Nephron (organoid): ENCODE measurements at regions not wholly inside any gene's neighbourhood (a gene's known extent, or its start where the extent isn't known, plus 50 kb on each side); places are given as distances from the start of the nearest gene placed in this dataset.

Experiments used
- H3K27ac Mint-ChIP-seq, 3 experiments: 2 replicates each; pipeline ENCODE4 v1.8.0; 2020; ENCODE audit warnings: mixed read lengths in 3 of 3, mild to moderate bottlenecking in 2 of 3, moderate library complexity in 1 of 3
- H3K27me3 Mint-ChIP-seq: 2 replicates; pipeline ENCODE4 v1.8.0; 2021; ENCODE audit warnings: low read depth, mild to moderate bottlenecking, moderate library complexity, mixed read lengths
- H3K36me3 Mint-ChIP-seq: 2 replicates; pipeline ENCODE4 v1.8.0; 2020; ENCODE audit warnings: low read depth, mixed read lengths
- H3K4me1 Mint-ChIP-seq: 2 replicates; pipeline ENCODE4 v1.8.0; 2020; ENCODE audit warnings: mixed read lengths
- H3K4me3 Mint-ChIP-seq, 3 experiments: 2 replicates each; pipeline ENCODE4 v1.8.0; 2020; ENCODE audit warnings: mild to moderate bottlenecking in 3 of 3, mixed read lengths in 3 of 3, moderate library complexity in 2 of 3
- H3K9me3 Mint-ChIP-seq: 2 replicates; pipeline ENCODE4 v1.8.0; 2020; ENCODE audit warnings: mixed read lengths
- TF ChIP-seq, protein P1 (sequence below), 3 experiments: fragments of 200-600 bp; sonication (generic); IDR thresholded peaks; one replicate each; pipeline ENCODE4 v1.5.0; 2021; ENCODE audit warnings: antibody characterized with exemption in 3 of 3; ENCODE audit not compliant: unreplicated experiment in 3 of 3

DNA sequence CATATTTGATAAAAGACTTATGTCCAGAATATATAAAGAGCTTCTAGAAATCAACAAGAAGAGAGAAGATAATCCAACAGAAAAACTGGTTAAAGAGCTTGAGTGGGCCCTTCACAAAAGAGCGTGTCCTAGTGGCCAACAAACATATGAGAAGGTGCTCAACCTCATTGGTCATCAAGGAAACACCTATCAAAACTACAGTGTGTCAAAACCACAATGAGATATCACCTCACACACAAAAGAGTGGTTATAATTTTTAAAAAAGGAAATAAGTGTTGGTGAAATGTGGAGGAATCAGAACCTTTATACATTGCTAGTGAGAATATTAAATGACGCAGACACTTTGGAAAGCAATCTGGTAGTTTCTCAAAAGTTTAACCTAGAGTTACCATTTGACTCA, 68.4 kb upstream of the KLF13 start:
- no peak overlapping the region for H3K27ac Mint-ChIP-seq
- H3K36me3 Mint-ChIP-seq: peaks cover 3% of the 10 kb centered on the region
- peaks cover 31% of the 10 kb centered on the region for H3K4me1 Mint-ChIP-seq

DNA sequence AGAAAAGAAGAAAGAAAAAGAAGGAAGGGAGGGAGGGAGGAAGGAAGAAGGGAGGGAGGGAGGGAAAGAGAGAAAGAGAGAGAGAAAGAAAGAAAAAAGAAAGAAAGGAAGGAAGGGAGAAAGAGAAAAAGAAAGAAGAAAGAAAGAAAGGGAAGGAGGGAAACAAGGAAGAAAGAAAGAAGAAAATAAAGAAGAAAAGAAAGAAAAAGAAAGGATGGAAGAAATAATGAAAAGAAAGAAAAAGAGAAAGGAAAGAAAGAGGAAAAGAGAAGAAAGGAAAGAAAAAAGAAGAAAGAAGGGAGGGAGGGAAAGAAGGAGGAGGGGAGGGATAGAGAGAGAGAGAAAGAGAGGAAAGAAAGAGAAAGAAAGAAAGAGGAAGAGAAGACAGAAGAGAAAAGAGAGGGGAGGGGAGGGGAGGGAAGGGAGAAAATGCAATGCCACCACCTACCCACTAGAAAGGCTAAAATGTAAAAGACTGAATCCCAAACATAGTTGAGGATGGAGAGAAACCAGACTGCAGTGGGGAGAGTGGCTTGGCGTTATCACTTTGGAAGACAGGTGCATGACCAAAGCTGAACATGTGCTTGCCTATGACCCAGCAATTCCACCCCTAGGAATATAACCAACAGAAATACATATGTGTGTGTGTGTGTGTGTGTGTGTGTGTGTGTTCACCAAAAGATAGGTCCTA, 66.9 kb upstream of the KLF13 start:
- peaks cover 2% of the 10 kb centered on the region for H3K9me3 Mint-ChIP-seq
- peak overlapping the region in 1 of 3 experiments; percentile 36 for H3K27ac Mint-ChIP-seq
- no peaks in the 10 kb centered on the region for H3K36me3 Mint-ChIP-seq
- no peak overlapping the region for H3K4me3 Mint-ChIP-seq
- H3K27me3 Mint-ChIP-seq: peaks cover 14% of the 10 kb centered on the region
- H3K4me1 Mint-ChIP-seq: peaks cover 34% of the 10 kb centered on the region
- TF ChIP-seq, protein P1, sequence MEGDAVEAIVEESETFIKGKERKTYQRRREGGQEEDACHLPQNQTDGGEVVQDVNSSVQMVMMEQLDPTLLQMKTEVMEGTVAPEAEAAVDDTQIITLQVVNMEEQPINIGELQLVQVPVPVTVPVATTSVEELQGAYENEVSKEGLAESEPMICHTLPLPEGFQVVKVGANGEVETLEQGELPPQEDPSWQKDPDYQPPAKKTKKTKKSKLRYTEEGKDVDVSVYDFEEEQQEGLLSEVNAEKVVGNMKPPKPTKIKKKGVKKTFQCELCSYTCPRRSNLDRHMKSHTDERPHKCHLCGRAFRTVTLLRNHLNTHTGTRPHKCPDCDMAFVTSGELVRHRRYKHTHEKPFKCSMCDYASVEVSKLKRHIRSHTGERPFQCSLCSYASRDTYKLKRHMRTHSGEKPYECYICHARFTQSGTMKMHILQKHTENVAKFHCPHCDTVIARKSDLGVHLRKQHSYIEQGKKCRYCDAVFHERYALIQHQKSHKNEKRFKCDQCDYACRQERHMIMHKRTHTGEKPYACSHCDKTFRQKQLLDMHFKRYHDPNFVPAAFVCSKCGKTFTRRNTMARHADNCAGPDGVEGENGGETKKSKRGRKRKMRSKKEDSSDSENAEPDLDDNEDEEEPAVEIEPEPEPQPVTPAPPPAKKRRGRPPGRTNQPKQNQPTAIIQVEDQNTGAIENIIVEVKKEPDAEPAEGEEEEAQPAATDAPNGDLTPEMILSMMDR (IDR thresholded peaks at IDR 0.05; ENCODE audit: unreplicated experiment in 3 of 3): no peak

More for the DNA sequence above, 68.4 kb upstream of the KLF13 start:
- TF ChIP-seq, protein P1 (IDR thresholded peaks at IDR 0.05; ENCODE audit: unreplicated experiment in 3 of 3): no peak
- peaks cover 5% of the 10 kb centered on the region for H3K9me3 Mint-ChIP-seq
- peaks cover 10% of the 10 kb centered on the region for H3K27me3 Mint-ChIP-seq
- no peak overlapping the region for H3K4me3 Mint-ChIP-seq

DNA sequence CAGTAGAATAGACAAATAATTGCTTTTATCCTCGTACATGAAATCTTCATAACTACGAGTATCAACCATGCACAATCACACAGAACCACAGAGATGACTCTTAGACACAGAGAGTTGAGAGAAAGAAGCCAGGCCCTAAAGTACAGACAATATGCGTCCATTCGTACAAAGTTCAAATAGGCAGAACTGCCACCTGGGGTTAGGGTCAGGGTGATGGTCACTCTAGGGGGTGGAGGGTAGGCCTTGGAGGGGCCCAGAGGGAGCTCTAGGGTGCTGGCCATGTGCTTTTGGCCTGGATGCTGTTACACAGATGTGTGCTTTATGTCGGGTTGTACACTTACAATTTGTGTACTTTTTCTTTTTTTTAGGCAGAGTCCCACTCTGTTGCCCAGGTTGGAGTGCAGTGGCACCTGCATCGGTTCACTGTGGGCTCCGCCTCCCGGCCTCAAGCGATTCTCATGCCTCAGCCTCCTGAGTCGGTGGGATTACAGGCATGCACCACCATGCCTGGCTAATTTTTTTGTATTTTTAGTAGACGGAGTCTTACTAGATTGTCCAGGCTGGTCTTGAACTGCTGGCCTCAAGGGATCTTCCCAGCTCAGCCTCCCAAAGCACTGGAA, 65.9 kb upstream of the KLF13 start:
- Mint-ChIP-seq H3K4me1 (peaks cover 33% of the 10 kb centered on the region), H3K4me3 (no peak overlapping the region), H3K9me3 (peaks cover 2% of the 10 kb centered on the region), H3K27me3 (peaks cover 14% of the 10 kb centered on the region), H3K27ac (peak overlapping the region in 1 of 3 experiments; percentile 72), H3K36me3 (no peaks in the 10 kb centered on the region)
- TF ChIP-seq, protein P1 (IDR thresholded peaks at IDR 0.05; ENCODE audit: unreplicated experiment in 3 of 3): no peak

DNA sequence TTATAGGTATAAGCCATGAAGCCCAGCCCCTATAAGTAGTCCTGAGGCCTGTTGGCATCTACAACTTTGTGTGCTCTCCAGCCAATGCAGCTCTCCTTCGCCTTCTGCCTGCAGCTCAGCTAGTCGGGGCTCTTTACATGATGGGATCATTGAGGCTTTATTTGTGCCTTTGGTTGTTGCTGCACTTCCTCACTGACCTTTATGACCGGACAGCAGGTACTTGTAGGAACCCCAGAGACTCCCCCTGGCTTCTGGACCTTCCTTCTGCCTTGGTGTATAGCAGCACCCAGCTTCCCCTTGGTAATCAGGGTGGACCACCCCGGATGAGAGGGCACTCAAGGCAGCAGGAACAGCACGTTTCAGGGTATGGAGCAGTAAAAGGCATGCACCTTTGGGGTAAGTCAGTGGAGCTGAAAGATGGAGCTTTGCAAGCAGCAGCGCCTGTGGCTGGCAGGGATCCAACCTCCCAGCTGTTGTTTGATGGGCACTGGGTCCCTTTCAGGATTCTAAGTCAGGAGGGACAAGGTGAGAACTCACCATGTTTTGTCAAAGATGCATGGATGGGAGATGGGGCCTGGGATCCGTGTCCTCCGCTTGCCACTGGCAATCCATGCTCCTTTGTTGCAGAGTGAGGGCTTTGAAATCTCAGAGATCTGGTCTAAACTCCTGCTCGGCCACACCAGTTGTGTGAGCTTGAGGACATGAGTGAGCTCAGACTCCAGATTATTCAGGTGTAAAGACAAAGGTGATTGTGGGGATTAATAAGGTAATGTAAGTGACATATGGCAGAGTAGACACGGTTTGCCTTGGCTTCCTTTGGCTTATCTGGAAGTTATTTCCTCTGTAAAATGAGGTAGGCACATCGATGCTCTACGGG, 65.1 kb upstream of the KLF13 start:
- Mint-ChIP-seq H3K9me3 (peaks cover 2% of the 10 kb centered on the region), H3K4me1 (peaks cover 36% of the 10 kb centered on the region), H3K27ac (peak overlapping the region in 2 of 3 experiments; percentile 31 to 87), H3K36me3 (no peaks in the 10 kb centered on the region), H3K27me3 (peaks cover 14% of the 10 kb centered on the region), H3K4me3 (no peak overlapping the region)
- TF ChIP-seq, protein P1 (IDR thresholded peaks at IDR 0.05; ENCODE audit: unreplicated experiment in 3 of 3): no peak

DNA sequence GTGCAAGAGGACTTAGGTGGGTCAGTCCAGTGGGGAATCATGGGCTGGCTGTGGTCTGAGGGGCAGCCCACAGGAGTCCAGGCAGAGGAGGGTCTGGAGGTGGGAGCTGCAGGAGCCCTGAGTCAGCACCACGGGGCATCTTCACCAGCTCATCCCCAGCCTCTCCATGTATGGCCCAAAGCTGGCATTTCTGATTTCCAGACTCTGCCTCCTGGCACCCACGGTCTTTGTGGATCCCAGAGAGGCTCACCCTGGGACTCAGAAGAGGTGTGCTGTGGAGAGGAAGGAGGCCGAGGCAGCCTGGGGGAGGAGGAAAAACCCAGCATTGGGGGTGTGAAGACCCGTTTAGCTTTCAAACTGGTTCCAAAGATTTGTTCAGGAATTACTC, 64.5 kb upstream of the KLF13 start:
- H3K36me3 Mint-ChIP-seq: no peaks in the 10 kb centered on the region
- TF ChIP-seq, protein P1 (IDR thresholded peaks at IDR 0.05; ENCODE audit: unreplicated experiment in 3 of 3): no peak
- H3K27ac Mint-ChIP-seq: peak overlapping the region; percentile 68 to 90 (median 87)
- peaks cover 2% of the 10 kb centered on the region for H3K9me3 Mint-ChIP-seq
- H3K4me1 Mint-ChIP-seq: peaks cover 40% of the 10 kb centered on the region
- H3K27me3 Mint-ChIP-seq: peaks cover 14% of the 10 kb centered on the region
- H3K4me3 Mint-ChIP-seq: no peak overlapping the region
